ENCODE measurements at regions not wholly inside any gene's neighbourhood (a gene's known extent, or its start where the extent isn't known, plus 50 kb on each side); places are given as distances from the start of the nearest gene placed in this dataset.

GRCh38 chr2:195602687-195603086 is 54.3 kb upstream of the SLC39A10 start:
- no peak for DNase-seq
- Histone ChIP-seq H2AFZ (ENCODE audit: low read length) (no peak overlapping the region), H4K20me1 (ENCODE audit: insufficient read depth, low read length) (no peaks in the 10 kb centered on the region), H3K9me3 (replicated peaks; ENCODE audit: insufficient read depth, low read length) (no peaks in the 10 kb centered on the region), H3K4me3 (ENCODE audit: low read length) (no peak overlapping the region), H3K4me2 (ENCODE audit: low read depth, low read length) (no peak overlapping the region), H3K79me2 (ENCODE audit: low read length) (no peaks in the 10 kb centered on the region), H3K27me3 (replicated peaks; ENCODE audit: insufficient read depth, low read length) (no peaks in the 10 kb centered on the region), H3K9ac (ENCODE audit: low read length) (no peak overlapping the region), H3K9me2 (replicated peaks; ENCODE audit: insufficient read depth, low read length) (no peaks in the 10 kb centered on the region), H3K4me1 (ENCODE audit: low read length) (no peaks in the 10 kb centered on the region), H3K36me3 (replicated peaks; ENCODE audit: insufficient read depth, low read length) (no peaks in the 10 kb centered on the region), H3F3A (ENCODE audit: insufficient read depth, low read length) (no peaks in the 10 kb centered on the region), H3K27ac (ENCODE audit: low read length) (no peak overlapping the region)
- TF ChIP-seq EZH2phosphoT487 (IDR thresholded peaks at IDR 0.05; ENCODE audit: low read length) (no peak), EZH2 (optimal IDR thresholded peaks at IDR 0.05; ENCODE audit: low read depth, low read length) (no peak), CTCF (IDR thresholded peaks at IDR 0.05; ENCODE audit: low read length) (no peak)

GRCh38 chr2:195601361-195601760 is 55.7 kb upstream of the SLC39A10 start:
- no peak overlapping the region for H3K4me3 ChIP-seq (ENCODE audit: low read length)
- H3K36me3 ChIP-seq (replicated peaks; ENCODE audit: insufficient read depth, low read length) = no peaks in the 10 kb centered on the region
- no peak for DNase-seq
- H3K27me3 ChIP-seq (replicated peaks; ENCODE audit: insufficient read depth, low read length) = no peaks in the 10 kb centered on the region
- no peaks in the 10 kb centered on the region for H3K9me3 ChIP-seq (replicated peaks; ENCODE audit: insufficient read depth, low read length)
- no peak overlapping the region for H3K27ac ChIP-seq (ENCODE audit: low read length)
- H3K79me2 ChIP-seq (ENCODE audit: low read length) = no peaks in the 10 kb centered on the region
- no peak overlapping the region for H3K4me2 ChIP-seq (ENCODE audit: low read depth, low read length)
- no peaks in the 10 kb centered on the region for H3K9me2 ChIP-seq (replicated peaks; ENCODE audit: insufficient read depth, low read length)
- no peak overlapping the region for H2AFZ ChIP-seq (ENCODE audit: low read length)
- no peak for TF ChIP-seq CTCF (IDR thresholded peaks at IDR 0.05; ENCODE audit: low read length)
- TF ChIP-seq EZH2 (optimal IDR thresholded peaks at IDR 0.05; ENCODE audit: low read depth, low read length) = no peak
- TF ChIP-seq EZH2phosphoT487 (IDR thresholded peaks at IDR 0.05; ENCODE audit: low read length) = no peak
- no peaks in the 10 kb centered on the region for H3K4me1 ChIP-seq (ENCODE audit: low read length)
- H4K20me1 ChIP-seq (ENCODE audit: insufficient read depth, low read length) = no peaks in the 10 kb centered on the region
- H3F3A ChIP-seq (ENCODE audit: insufficient read depth, low read length) = no peaks in the 10 kb centered on the region
- H3K9ac ChIP-seq (ENCODE audit: low read length) = no peak overlapping the region

GRCh38 chr2:195600778-195601177 is 56.2 kb upstream of the SLC39A10 start:
- Histone ChIP-seq H3K4me3 (ENCODE audit: low read length) (no peak overlapping the region), H3K79me2 (ENCODE audit: low read length) (no peaks in the 10 kb centered on the region)

More at GRCh38 chr2:195600778-195601177, 56.2 kb upstream of the SLC39A10 start:
- Histone ChIP-seq H3K27ac (ENCODE audit: low read length) (no peak overlapping the region), H3K9me3 (replicated peaks; ENCODE audit: insufficient read depth, low read length) (no peaks in the 10 kb centered on the region), H3K9ac (ENCODE audit: low read length) (no peak overlapping the region), H3F3A (ENCODE audit: insufficient read depth, low read length) (no peaks in the 10 kb centered on the region), H4K20me1 (ENCODE audit: insufficient read depth, low read length) (no peaks in the 10 kb centered on the region), H3K4me2 (ENCODE audit: low read depth, low read length) (no peak overlapping the region), H2AFZ (ENCODE audit: low read length) (no peak overlapping the region), H3K9me2 (replicated peaks; ENCODE audit: insufficient read depth, low read length) (no peaks in the 10 kb centered on the region), H3K27me3 (replicated peaks; ENCODE audit: insufficient read depth, low read length) (no peaks in the 10 kb centered on the region), H3K4me1 (ENCODE audit: low read length) (no peaks in the 10 kb centered on the region), H3K36me3 (replicated peaks; ENCODE audit: insufficient read depth, low read length) (no peaks in the 10 kb centered on the region)
- DNase-seq = no peak
- TF ChIP-seq CTCF (IDR thresholded peaks at IDR 0.05; ENCODE audit: low read length) (no peak), EZH2phosphoT487 (IDR thresholded peaks at IDR 0.05; ENCODE audit: low read length) (no peak), EZH2 (optimal IDR thresholded peaks at IDR 0.05; ENCODE audit: low read depth, low read length) (no peak)
